ENCODE measurements at regions not wholly inside any gene's neighbourhood (a gene's known extent, or its start where the extent isn't known, plus 50 kb on each side); places are given as distances from the start of the nearest gene placed in this dataset.

DNA sequence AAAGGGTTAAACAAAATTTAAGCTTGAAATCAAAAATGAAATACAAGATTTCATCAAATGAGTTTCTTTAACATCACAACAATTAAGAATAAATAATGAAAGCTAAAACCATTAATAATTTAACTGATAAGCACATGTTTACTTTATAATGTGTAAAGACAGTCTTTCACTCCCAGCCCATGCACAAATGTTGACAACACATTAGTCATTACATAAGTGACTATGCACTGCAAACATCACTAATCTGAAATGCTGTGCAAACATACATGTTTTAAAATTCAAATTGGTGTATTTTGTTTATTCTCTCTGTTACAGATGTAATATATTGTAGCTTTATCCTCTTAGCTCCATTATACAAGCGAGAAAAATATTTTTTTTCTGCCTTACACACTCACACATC lies 220.6 kb upstream of the CPXCR1 start:
- intact Hi-C loops (cut with DNase I): no loop called here
- Histone ChIP-seq H3K27ac (no peak overlapping the region), H3K36me3 (no peaks in the 10 kb centered on the region), H3K9me3 (no peaks in the 10 kb centered on the region), H3K4me1 (no peaks in the 10 kb centered on the region), H3K4me3 (no peak overlapping the region), H3K27me3 (no peaks in the 10 kb centered on the region)
- DNase-seq (ENCODE audit: low spot score in 2 of 2): no peak
- TF ChIP-seq, protein P1, sequence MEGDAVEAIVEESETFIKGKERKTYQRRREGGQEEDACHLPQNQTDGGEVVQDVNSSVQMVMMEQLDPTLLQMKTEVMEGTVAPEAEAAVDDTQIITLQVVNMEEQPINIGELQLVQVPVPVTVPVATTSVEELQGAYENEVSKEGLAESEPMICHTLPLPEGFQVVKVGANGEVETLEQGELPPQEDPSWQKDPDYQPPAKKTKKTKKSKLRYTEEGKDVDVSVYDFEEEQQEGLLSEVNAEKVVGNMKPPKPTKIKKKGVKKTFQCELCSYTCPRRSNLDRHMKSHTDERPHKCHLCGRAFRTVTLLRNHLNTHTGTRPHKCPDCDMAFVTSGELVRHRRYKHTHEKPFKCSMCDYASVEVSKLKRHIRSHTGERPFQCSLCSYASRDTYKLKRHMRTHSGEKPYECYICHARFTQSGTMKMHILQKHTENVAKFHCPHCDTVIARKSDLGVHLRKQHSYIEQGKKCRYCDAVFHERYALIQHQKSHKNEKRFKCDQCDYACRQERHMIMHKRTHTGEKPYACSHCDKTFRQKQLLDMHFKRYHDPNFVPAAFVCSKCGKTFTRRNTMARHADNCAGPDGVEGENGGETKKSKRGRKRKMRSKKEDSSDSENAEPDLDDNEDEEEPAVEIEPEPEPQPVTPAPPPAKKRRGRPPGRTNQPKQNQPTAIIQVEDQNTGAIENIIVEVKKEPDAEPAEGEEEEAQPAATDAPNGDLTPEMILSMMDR (IDR thresholded peaks at IDR 0.05): no peak

DNA sequence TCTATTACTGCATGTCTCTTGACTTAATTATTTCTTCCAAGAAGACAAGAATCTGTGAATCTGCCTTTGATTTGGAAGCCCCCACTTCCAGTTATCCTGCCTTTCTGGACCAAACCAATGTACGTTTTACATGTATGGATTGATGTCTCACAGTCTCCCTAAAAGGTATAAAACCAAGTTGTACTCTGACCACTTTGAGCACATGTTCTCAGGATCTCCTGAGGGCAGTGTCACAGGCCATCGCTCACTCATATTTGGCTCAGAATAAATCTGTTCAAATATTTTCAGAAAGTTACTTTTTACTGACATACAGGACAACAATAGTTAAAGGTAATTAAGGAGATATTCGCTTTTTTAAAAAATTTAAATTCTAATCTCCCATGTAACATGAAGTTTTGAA lies 188.6 kb upstream of the CPXCR1 start:
- Histone ChIP-seq H3K27ac (no peak overlapping the region), H3K27me3 (no peaks in the 10 kb centered on the region), H3K4me1 (no peaks in the 10 kb centered on the region), H3K9me3 (no peaks in the 10 kb centered on the region), H3K4me3 (no peak overlapping the region), H3K36me3 (no peaks in the 10 kb centered on the region)
- DNase-seq (ENCODE audit: low spot score in 2 of 2): no peak
- intact Hi-C loops (cut with DNase I): no loop called here
- TF ChIP-seq, protein P1 (IDR thresholded peaks at IDR 0.05): no peak

DNA sequence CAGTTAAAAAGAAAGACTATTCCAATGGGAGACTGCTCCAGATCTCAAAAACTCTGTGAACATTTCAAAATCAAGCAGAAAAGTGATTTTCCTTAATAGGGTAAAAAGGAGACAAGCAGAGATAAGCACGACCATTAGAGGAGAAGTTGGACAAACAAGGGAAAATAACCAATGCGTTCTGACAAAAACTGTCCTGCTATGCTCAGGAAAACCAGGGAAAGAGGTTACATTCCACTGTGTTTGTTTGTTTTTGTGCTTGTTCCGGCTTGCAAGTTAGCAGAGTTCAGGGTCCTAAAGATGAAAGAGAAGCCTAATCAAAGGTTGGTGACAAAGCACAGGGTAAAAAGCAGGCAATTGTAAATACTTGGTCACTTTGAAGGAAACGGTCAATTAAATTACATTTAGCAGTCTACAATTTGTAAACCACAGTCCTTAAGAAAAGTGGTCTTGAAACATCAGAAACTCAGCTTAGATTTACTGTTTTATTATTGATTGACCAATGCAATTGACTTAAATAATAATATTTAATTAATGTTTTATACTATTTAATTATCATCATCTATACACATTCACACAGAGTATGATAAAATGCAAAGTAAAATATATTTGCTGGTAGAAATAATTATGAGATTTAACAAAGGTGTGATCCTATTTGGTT lies 186.2 kb upstream of the CPXCR1 start:
- DNase-seq (ENCODE audit: low spot score in 2 of 2): no peak
- Histone ChIP-seq H3K4me3 (no peak overlapping the region), H3K27me3 (no peaks in the 10 kb centered on the region), H3K4me1 (no peaks in the 10 kb centered on the region), H3K9me3 (no peaks in the 10 kb centered on the region), H3K27ac (no peak overlapping the region), H3K36me3 (no peaks in the 10 kb centered on the region)
- TF ChIP-seq, protein P1 (IDR thresholded peaks at IDR 0.05): no peak
- intact Hi-C loops (cut with DNase I): no loop called here

DNA sequence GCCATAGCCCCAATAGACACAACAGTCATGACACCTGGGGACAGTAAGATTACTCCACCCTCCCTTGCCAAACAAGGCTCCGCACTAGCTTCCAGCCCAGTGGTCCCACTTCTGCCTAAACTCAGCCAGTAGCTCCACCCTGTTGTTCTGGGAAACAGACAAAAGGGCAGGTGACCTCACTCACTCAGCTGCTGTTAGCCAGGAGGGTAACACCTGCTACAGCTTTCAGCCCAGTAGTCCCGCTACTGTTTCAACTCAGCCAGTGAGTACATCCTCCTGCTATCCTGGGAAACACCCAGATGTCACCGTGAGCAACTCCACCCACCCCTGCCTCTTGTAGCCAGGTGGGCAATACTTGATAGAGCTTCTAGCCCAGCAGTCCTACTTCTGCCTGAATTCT lies 162.7 kb upstream of the CPXCR1 start:
- Histone ChIP-seq H3K27ac (no peak overlapping the region), H3K9me3 (peaks cover 0 to 11% of the 10 kb centered on the region in 2 donors), H3K4me1 (no peaks in the 10 kb centered on the region), H3K27me3 (no peaks in the 10 kb centered on the region), H3K4me3 (no peak overlapping the region), H3K36me3 (no peaks in the 10 kb centered on the region)
- intact Hi-C loops (cut with DNase I): no loop called here
- TF ChIP-seq, protein P1 (IDR thresholded peaks at IDR 0.05): no peak
- DNase-seq (ENCODE audit: low spot score in 2 of 2): no peak

DNA sequence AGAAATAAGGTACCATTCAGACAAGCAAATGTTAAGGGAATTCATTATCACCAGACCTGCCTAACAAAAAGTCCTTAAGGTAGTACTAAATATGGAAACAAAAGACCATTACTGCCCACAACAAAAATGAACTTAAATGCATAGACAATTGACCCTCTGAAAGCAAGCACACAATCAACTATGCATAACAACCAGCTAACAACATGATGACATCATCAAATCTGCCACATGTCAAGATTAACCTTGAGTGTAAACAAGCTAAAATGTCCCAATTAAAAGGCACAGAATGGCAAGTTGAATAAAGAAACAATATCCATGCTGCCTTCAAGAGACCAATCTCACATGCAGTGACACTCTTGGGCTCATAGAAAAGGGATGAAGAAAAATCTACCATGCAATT lies 160.7 kb upstream of the CPXCR1 start:
- H3K36me3 ChIP-seq: no peaks in the 10 kb centered on the region
- TF ChIP-seq, protein P1 (IDR thresholded peaks at IDR 0.05): no peak
- H3K27me3 ChIP-seq: no peaks in the 10 kb centered on the region
- no peak for DNase-seq (ENCODE audit: low spot score in 2 of 2)
- intact Hi-C loops (cut with DNase I): no loop called here
- peaks cover 0 to 11% of the 10 kb centered on the region in 2 donors for H3K9me3 ChIP-seq
- no peak overlapping the region for H3K27ac ChIP-seq
- no peak overlapping the region for H3K4me3 ChIP-seq
- H3K4me1 ChIP-seq: no peaks in the 10 kb centered on the region

DNA sequence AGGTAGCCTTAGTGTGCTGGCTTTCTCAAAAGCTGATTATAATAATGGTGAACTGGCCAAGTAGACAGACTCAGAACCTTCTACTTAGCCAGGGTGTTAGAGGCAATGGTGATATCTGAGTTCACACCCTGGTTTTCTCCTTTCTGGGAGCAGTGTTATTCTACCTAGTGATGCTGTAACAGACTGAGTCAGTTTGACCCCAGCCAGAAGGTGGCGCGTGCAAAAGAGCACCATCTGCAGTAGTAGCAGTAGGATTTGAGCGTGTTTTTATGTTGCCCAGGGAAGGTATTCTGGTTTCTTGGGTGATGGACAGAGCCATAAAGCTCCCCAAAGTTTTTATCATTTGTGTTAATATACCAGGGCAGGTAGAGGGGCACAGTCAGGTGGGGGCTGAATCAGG lies 143.8 kb upstream of the CPXCR1 start:
- DNase-seq (ENCODE audit: low spot score in 2 of 2): no peak
- intact Hi-C loops (cut with DNase I): no loop called here
- Histone ChIP-seq H3K4me3 (no peak overlapping the region), H3K36me3 (no peaks in the 10 kb centered on the region), H3K4me1 (no peaks in the 10 kb centered on the region), H3K27me3 (no peaks in the 10 kb centered on the region), H3K27ac (no peak overlapping the region), H3K9me3 (no peaks in the 10 kb centered on the region)
- TF ChIP-seq, protein P1 (IDR thresholded peaks at IDR 0.05): no peak

Data from ascending aorta (tissue), 2 donors.